Loucy (cell line): ENCODE measurements at regions not wholly inside any gene's neighbourhood (a gene's known extent, or its start where the extent isn't known, plus 50 kb on each side); places are given as distances from the start of the nearest gene placed in this dataset.

Source experiments
- EZH2phosphoT487 ChIP-seq: fragments of 200-600 bp; IDR thresholded peaks from 2 replicates; pipeline ENCODE4 v1.6.1; 2018; ENCODE audit warnings: antibody characterized with exemption, mild to moderate bottlenecking, moderate library complexity, borderline replicate concordance
- TF ChIP-seq, protein P1 (sequence below): fragments of 200-600 bp; sonication (generic); conservative IDR thresholded peaks from 2 replicates; pipeline ENCODE4 v1.5.1; 2014; ENCODE audit warnings: mild to moderate bottlenecking, antibody characterized with exemption, low read length

DNA sequence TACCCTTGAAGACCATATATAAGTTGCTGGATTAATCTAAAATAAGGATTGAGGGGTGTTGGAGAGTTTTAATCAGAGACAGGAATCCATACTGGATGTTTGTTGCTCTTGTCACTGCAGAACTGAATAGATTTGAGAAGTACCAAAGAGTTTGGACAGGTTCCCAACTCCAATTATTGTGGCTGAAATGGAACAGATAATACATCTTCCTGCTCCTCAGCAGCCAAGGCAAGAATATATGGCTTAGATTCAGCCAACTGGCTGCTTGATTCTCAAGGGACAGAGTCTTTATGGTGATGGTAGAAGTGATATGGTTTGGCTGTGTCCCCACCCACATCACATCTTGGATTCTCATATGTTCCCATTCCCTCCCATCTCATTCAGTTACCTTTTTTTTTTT lies 97.0 kb upstream of the PDHA2 start:
- TF ChIP-seq, protein P1, sequence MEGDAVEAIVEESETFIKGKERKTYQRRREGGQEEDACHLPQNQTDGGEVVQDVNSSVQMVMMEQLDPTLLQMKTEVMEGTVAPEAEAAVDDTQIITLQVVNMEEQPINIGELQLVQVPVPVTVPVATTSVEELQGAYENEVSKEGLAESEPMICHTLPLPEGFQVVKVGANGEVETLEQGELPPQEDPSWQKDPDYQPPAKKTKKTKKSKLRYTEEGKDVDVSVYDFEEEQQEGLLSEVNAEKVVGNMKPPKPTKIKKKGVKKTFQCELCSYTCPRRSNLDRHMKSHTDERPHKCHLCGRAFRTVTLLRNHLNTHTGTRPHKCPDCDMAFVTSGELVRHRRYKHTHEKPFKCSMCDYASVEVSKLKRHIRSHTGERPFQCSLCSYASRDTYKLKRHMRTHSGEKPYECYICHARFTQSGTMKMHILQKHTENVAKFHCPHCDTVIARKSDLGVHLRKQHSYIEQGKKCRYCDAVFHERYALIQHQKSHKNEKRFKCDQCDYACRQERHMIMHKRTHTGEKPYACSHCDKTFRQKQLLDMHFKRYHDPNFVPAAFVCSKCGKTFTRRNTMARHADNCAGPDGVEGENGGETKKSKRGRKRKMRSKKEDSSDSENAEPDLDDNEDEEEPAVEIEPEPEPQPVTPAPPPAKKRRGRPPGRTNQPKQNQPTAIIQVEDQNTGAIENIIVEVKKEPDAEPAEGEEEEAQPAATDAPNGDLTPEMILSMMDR: no peak
- TF ChIP-seq EZH2phosphoT487: no peak
